Naive thymus-derived CD4-positive, alpha-beta T cell (primary cell): ENCODE measurements at regions not wholly inside any gene's neighbourhood (a gene's known extent, or its start where the extent isn't known, plus 50 kb on each side); places are given as distances from the start of the nearest gene placed in this dataset.

Source experiments
- ATAC-seq: fragments of 150-1000 bp; cut with Tn5 transposase; 2 replicates; pipeline ENCODE4 v1.10.0; 2021; ENCODE audit warnings: mild to moderate bottlenecking, moderate library complexity
- CTCF ChIA-PET: fragments of 350-600 bp; sonication (Branson Sonifier 250); formaldehyde crosslinking; loops from one replicate; lab custom pipeline; 2021; ENCODE audit warnings: antibody characterized with exemption; lab: Charles Lee
- POLR2A ChIA-PET: fragments of 350-600 bp; sonication (Branson Sonifier 250); formaldehyde crosslinking; loops from one replicate; lab custom pipeline; 2021; ENCODE audit warnings: antibody characterized with exemption, inconsistent platforms; lab: Charles Lee
- DNase-seq, 9 donors: peaks; one replicate each; pipeline versions ENCODE4 v3.0.0 to v3.0.0-alpha.2; 2020 to 2022; ENCODE audit warnings: mixed read lengths in 1 of 9
- H3K27ac ChIP-seq: one replicate; pipeline ENCODE4 v1.7.0; 2013; ENCODE audit warnings: mild to moderate bottlenecking, low read depth, low read length, moderate library complexity
- H3K27me3 ChIP-seq, 2 donors: one replicate each; pipeline ENCODE4 v1.7.0; 2013; ENCODE audit warnings: low read length in 2 of 2, mild to moderate bottlenecking in 2 of 2, moderate library complexity in 2 of 2; ENCODE audit not compliant: control insufficient read depth in 2 of 2, insufficient read depth in 2 of 2
- H3K36me3 ChIP-seq, 3 experiments: 1 replicate in 2 of 3; 2 replicates in 1 of 3; pipeline ENCODE4 v1.7.0; 2013; ENCODE audit warnings: low read length in 3 of 3, mild to moderate bottlenecking in 3 of 3, moderate library complexity in 1 of 3; ENCODE audit not compliant: insufficient read depth in 3 of 3, control insufficient read depth in 2 of 3
- H3K4me1 ChIP-seq, 2 donors: one replicate each; pipeline ENCODE4 v1.7.0; 2013; ENCODE audit warnings: low read length in 2 of 2, mild to moderate bottlenecking in 2 of 2, moderate library complexity in 1 of 2; ENCODE audit not compliant: control insufficient read depth in 2 of 2, insufficient read depth in 2 of 2
- H3K4me3 ChIP-seq: 2 replicates; pipeline ENCODE4 v1.7.0; 2013; ENCODE audit warnings: mild to moderate bottlenecking, low read length
- H3K9me3 ChIP-seq, 3 experiments: 1 replicate in 2 of 3; 2 replicates in 1 of 3; pipeline ENCODE4 v1.7.0; 2013; ENCODE audit warnings: low read length in 3 of 3; ENCODE audit not compliant: control insufficient read depth in 2 of 3
- H3K27ac Mint-ChIP-seq, 9 donors: one replicate each; pipeline ENCODE4 v1.8.0; 2020 to 2022; ENCODE audit warnings: mixed read lengths in 9 of 9, mild to moderate bottlenecking in 8 of 9, moderate library complexity in 5 of 9, inconsistent platforms in 2 of 9
- H3K27me3 Mint-ChIP-seq, 5 donors: one replicate each; pipeline ENCODE4 v1.8.0; 2021 to 2022; ENCODE audit warnings: mixed read lengths in 5 of 5, mild to moderate bottlenecking in 1 of 5
- H3K36me3 Mint-ChIP-seq, 5 donors: one replicate each; pipeline ENCODE4 v1.8.0; 2020 to 2022; ENCODE audit warnings: mixed read lengths in 5 of 5, mild to moderate bottlenecking in 3 of 5, inconsistent platforms in 1 of 5
- H3K4me1 Mint-ChIP-seq, 7 donors: one replicate each; pipeline ENCODE4 v1.8.0; 2020 to 2022; ENCODE audit warnings: mixed read lengths in 7 of 7, mild to moderate bottlenecking in 3 of 7, inconsistent platforms in 1 of 7
- H3K4me3 Mint-ChIP-seq, 10 donors: one replicate each; pipeline ENCODE4 v1.8.0; 2020 to 2022; ENCODE audit warnings: mild to moderate bottlenecking in 10 of 10, mixed read lengths in 10 of 10, moderate library complexity in 6 of 10, inconsistent platforms in 2 of 10
- H3K9me3 Mint-ChIP-seq, 11 donors: one replicate each; pipeline ENCODE4 v1.8.0; 2020 to 2022; ENCODE audit warnings: mixed read lengths in 11 of 11, mild to moderate bottlenecking in 4 of 11, inconsistent platforms in 1 of 11, moderate library complexity in 1 of 11
- intact Hi-C, 2 donors: fragments of 100-400 bp; cut with micrococcal nuclease; formaldehyde crosslinking; loops; one replicate each; pipeline ENCODE4 v1.15.1; 2023

- Histone ChIP-seq H3K4me3 (no peak overlapping the region), H3K27me3 (no peaks in the 10 kb centered on the region), H3K4me1 (no peaks in the 10 kb centered on the region), H3K9me3 (no peaks in the 10 kb centered on the region), H3K36me3 (no peaks in the 10 kb centered on the region), H3K27ac (no peak overlapping the region)
- Mint-ChIP-seq H3K4me3 (no peak overlapping the region), H3K27me3 (no peaks in the 10 kb centered on the region), H3K4me1 (peaks cover 0 to 26% (median 9%) of the 10 kb centered on the region in 7 donors), H3K36me3 (peaks cover 0 to 5% (median 3%) of the 10 kb centered on the region in 5 donors), H3K27ac (no peak overlapping the region), H3K9me3 (peaks cover 0 to 4% (median under 1%) of the 10 kb centered on the region in 11 donors)
- intact Hi-C loops, result no loop called here
- no peak for DNase-seq
- ATAC-seq, result no peak
- ChIA-PET CTCF (no interaction called here), POLR2A (no interaction called here)
These were observed 78.8 kb upstream of the MAP4K3 start for GRCh38 chr2:39515897-39516346.

- no peak overlapping the region for H3K4me3 ChIP-seq
- no peak overlapping the region for H3K27ac ChIP-seq
- H3K4me1 ChIP-seq, result no peaks in the 10 kb centered on the region
- no peak overlapping the region for H3K27ac Mint-ChIP-seq
- intact Hi-C loops, result no loop called here
- DNase-seq (no peak), ATAC-seq (no peak)
- H3K4me1 Mint-ChIP-seq, result peaks cover 0 to 26% (median 9%) of the 10 kb centered on the region in 7 donors
- H3K36me3 ChIP-seq, result no peaks in the 10 kb centered on the region
- peaks cover 0 to under 1% (median 0%) of the 10 kb centered on the region in 3 experiments for H3K9me3 ChIP-seq
- H3K36me3 Mint-ChIP-seq, result peaks cover 0 to 10% (median 7%) of the 10 kb centered on the region in 5 donors
- H3K4me3 Mint-ChIP-seq, result no peak overlapping the region
- no peaks in the 10 kb centered on the region for H3K27me3 ChIP-seq
- H3K27me3 Mint-ChIP-seq, result no peaks in the 10 kb centered on the region
- ChIA-PET CTCF (no interaction called here), POLR2A (no interaction called here)
- H3K9me3 Mint-ChIP-seq, result peaks cover 0 to 9% (median 2%) of the 10 kb centered on the region in 11 donors
These were observed 79.4 kb upstream of the MAP4K3 start for GRCh38 chr2:39516347-39517101.

DNA sequence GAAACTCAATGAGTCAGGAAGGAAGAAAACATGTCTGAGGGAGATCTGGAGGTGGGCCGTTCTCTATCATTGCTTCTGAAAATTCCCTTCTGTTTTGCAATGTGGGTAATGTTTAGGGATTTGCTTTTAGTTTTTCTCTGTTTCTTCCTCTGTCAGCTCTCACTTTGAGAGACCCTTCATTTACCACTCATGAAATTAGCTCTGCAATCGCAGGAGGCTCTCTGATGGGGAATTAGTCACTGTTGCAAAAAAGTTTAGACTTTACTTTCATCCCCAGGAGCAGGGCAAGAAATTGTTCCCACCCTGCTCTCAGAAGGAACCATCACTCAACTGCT is 80.0 kb upstream of the MAP4K3 start:
- ChIA-PET POLR2A (no interaction called here), CTCF (no interaction called here)
- Histone ChIP-seq H3K27me3 (no peaks in the 10 kb centered on the region), H3K4me3 (no peak overlapping the region), H3K9me3 (peaks cover 0 to 4% (median 0%) of the 10 kb centered on the region in 3 experiments), H3K4me1 (no peaks in the 10 kb centered on the region), H3K36me3 (no peaks in the 10 kb centered on the region), H3K27ac (no peak overlapping the region)
- no peak overlapping the region for H3K4me3 Mint-ChIP-seq
- H3K27me3 Mint-ChIP-seq, result no peaks in the 10 kb centered on the region
- peaks cover under 1 to 10% (median 2%) of the 10 kb centered on the region in 11 donors for H3K9me3 Mint-ChIP-seq
- no peak for DNase-seq
- no peak overlapping the region for H3K27ac Mint-ChIP-seq
- peaks cover 0 to 21% (median 9%) of the 10 kb centered on the region in 7 donors for H3K4me1 Mint-ChIP-seq
- no peak for ATAC-seq
- H3K36me3 Mint-ChIP-seq, result peaks cover under 1 to 11% (median 8%) of the 10 kb centered on the region in 5 donors
- intact Hi-C loops, result no loop called here

DNA sequence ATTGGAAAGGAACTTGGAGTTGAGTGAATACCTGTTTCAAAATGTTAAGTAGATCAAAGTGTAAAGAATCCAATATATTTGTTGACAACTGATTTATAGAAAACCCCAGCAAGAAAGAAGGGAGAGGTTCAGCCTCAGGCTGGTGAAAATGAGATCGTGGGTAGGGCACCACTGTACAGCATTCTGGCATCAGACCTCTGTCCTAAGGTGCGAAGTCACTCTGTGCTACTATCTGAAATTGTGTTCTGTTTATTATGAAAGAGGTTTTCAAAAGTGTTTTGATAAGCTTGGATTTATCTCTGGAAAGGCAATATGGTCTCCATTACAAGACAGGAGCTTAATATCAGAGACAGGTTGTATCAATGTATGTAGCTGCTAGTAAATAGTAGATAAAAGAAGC is 80.5 kb upstream of the MAP4K3 start:
- intact Hi-C loops, result no loop called here
- Histone ChIP-seq H3K27me3 (no peaks in the 10 kb centered on the region), H3K4me1 (no peaks in the 10 kb centered on the region), H3K4me3 (no peak overlapping the region), H3K9me3 (peaks cover 0 to 4% (median 0%) of the 10 kb centered on the region in 3 experiments), H3K36me3 (no peaks in the 10 kb centered on the region), H3K27ac (no peak overlapping the region)
- no peak overlapping the region for H3K4me3 Mint-ChIP-seq
- H3K9me3 Mint-ChIP-seq, result peaks cover 3 to 14% (median 7%) of the 10 kb centered on the region in 11 donors
- no peak for DNase-seq
- peaks cover 0 to 18% (median 9%) of the 10 kb centered on the region in 7 donors for H3K4me1 Mint-ChIP-seq
- no peak overlapping the region for H3K27ac Mint-ChIP-seq
- ATAC-seq, result no peak
- ChIA-PET CTCF (no interaction called here), POLR2A (no interaction called here)
- no peaks in the 10 kb centered on the region for H3K27me3 Mint-ChIP-seq
- peaks cover 6 to 16% (median 13%) of the 10 kb centered on the region in 5 donors for H3K36me3 Mint-ChIP-seq

DNA sequence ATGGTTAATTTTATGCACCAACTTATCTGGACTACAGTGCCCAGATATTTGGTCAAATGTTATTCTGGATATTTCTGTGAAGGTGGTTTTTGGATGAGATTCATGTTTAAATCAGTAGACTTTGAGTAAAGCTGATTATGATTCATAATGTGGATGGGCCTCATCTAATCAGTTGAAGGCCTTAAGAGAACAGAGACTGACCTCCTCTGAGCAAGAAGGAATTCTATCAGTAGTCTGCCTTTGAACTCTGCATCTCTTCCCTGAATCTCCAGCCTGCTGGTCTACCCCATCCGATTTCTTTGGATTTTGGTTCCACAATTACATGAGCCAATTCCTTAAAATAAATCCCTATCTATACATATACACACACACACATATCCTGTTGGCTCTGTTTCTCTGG is 82.8 kb upstream of the MAP4K3 start:
- intact Hi-C loops, result no loop called here
- no peak overlapping the region for H3K4me3 Mint-ChIP-seq
- no peak for ATAC-seq
- DNase-seq, result no peak
- Histone ChIP-seq H3K36me3 (no peaks in the 10 kb centered on the region), H3K27me3 (no peaks in the 10 kb centered on the region), H3K9me3 (peaks cover 0 to 4% (median 0%) of the 10 kb centered on the region in 3 experiments), H3K4me1 (no peaks in the 10 kb centered on the region), H3K4me3 (no peak overlapping the region), H3K27ac (no peak overlapping the region)
- H3K9me3 Mint-ChIP-seq, result peaks cover 3 to 14% (median 7%) of the 10 kb centered on the region in 11 donors
- CTCF ChIA-PET, result no interaction called here
- POLR2A ChIA-PET, result no interaction called here
- H3K27me3 Mint-ChIP-seq, result no peaks in the 10 kb centered on the region
- H3K27ac Mint-ChIP-seq, result no peak overlapping the region
- H3K4me1 Mint-ChIP-seq, result peaks cover 0 to 3% (median 0%) of the 10 kb centered on the region in 7 donors
- H3K36me3 Mint-ChIP-seq, result peaks cover 7 to 16% (median 14%) of the 10 kb centered on the region in 5 donors

DNA sequence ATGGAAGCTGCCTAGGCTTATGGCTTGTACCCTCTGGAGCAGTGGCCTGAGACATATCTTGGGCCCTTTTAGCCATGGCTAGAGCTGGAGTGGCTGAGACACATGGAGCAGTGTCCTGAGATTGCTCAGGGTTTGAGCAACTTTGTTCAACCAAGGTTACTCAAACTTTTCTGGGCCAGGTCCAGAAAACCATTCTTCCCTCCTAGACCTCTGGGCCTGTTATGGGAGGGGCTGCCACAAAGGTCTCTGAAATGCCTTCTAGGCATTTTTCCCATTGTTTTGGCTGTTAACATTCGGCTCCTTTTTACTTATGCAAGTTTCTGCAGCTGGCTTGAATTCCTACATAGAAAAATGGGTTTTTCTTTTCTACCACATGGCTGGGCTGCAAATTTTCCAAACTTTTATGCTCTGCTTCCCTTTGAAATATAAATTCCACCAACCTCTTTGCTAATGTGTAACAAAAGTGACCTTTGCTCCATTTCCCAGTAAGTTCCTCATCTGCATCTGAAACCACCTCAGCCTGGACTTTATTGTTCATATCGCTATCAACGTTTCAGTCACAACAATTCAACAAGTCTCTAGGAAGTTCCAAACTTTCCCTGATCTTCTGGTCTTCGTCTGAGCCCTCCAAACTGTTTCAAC is 84.9 kb upstream of the MAP4K3 start:
- Mint-ChIP-seq H3K27me3 (no peaks in the 10 kb centered on the region), H3K36me3 (peaks cover 7 to 16% (median 14%) of the 10 kb centered on the region in 5 donors), H3K4me1 (peaks cover 0 to 1% (median 0%) of the 10 kb centered on the region in 7 donors), H3K27ac (no peak overlapping the region), H3K4me3 (no peak overlapping the region), H3K9me3 (peaks cover 3 to 14% (median 7%) of the 10 kb centered on the region in 11 donors)
- ChIA-PET CTCF (no interaction called here), POLR2A (no interaction called here)
- no peaks in the 10 kb centered on the region for H3K4me1 ChIP-seq
- DNase-seq (no peak), ATAC-seq (no peak)
- peaks cover 0 to 4% (median 0%) of the 10 kb centered on the region in 3 experiments for H3K9me3 ChIP-seq
- H3K4me3 ChIP-seq, result no peak overlapping the region
- no peaks in the 10 kb centered on the region for H3K27me3 ChIP-seq
- no peaks in the 10 kb centered on the region for H3K36me3 ChIP-seq
- no peak overlapping the region for H3K27ac ChIP-seq
- intact Hi-C loops, result no loop called here
